Amniotic epithelial cell (primary cell): ENCODE measurements at regions not wholly inside any gene's neighbourhood (a gene's known extent, or its start where the extent isn't known, plus 50 kb on each side); places are given as distances from the start of the nearest gene placed in this dataset.

Source experiments
- DNase-seq: peaks from one replicate; pipeline ENCODE4 v3.0.0-alpha.2; 2010; ENCODE audit warnings: low read depth

DNA sequence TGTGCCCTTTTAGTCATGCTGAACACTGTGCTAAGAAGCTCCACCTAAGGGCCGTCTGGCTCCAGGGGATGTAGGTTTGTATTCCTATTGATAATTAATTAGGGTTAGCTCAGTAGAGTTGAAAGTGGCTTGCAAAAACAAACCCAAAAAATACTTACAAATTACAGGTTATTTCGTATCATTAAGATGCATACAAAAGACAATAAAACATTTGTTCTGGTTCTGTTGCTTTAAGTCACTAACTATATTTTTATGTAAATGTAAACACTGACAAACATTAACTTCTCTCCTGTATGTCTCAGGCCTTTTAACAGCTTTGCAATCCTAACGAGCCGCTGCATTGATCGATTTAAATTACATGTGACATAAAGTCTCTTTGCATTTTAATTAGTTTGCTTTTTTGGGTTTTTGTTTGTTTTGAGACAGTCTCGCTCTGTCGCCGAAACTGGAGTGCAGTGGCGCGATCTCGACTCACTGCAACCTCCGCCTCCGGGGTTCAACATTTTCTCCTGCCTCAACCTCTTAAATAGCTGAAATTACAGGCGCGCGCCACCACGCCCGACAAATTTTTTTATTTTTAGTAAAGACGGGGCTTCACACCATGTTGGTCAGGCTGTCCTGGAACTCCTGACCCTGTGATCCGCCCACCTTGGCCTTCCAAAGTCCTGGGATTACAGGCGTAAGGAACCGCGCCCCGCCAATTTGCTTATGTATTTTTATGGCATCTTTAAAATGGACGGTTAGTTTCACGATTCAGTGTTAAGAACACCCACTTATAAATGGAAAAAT is 110.9 kb downstream of the HFE start:
- peak; percentile 31 for DNase-seq

DNA sequence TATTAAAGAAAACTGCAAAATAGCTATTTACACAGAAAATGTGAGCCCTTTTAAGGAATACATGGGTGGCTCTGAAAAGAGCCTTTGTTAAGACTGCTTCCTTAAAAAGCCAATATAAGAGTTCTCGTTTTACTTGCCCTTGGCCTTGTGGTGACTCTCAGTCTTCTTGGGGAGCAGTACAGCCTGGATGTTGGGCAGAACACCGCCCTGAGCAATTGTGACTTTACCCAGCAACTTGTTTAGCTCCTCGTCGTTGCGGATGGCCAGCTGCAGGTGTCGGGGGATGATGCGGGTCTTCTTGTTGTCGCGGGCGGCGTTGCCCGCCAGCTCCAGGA is 111.5 kb downstream of the HFE start:
- peak; percentile 27 for DNase-seq

DNA sequence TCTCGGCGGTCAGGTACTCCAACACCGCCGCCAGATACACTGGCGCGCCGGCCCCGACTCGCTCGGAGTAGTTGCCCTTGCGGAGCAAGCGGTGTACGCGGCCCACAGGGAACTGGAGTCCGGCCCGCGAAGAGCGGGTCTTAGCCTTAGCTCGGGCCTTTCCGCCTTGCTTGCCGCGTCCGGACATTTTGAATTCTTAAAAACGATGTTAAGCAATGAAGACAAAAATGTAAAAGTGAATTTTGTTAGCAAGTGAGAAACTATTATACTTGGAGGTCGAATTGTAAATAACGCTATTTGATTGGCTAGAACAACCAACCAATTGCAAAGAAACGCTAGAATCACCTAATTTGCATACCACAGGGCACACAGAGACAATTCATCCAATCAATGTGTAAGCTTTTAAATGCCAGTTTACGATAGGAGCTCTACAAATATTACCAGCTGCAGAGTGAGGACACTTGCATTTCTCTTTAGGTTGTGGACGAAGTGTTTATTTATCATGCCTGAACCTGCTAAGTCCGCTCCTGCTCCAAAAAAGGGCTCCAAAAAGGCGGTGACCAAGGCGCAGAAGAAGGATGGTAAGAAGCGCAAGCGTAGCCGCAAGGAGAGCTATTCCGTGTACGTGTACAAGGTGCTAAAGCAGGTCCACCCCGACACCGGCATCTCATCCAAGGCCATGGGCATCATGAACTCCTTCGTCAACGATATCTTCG is 112.0 kb downstream of the HFE start:
- peak; percentile 97 for DNase-seq

DNA sequence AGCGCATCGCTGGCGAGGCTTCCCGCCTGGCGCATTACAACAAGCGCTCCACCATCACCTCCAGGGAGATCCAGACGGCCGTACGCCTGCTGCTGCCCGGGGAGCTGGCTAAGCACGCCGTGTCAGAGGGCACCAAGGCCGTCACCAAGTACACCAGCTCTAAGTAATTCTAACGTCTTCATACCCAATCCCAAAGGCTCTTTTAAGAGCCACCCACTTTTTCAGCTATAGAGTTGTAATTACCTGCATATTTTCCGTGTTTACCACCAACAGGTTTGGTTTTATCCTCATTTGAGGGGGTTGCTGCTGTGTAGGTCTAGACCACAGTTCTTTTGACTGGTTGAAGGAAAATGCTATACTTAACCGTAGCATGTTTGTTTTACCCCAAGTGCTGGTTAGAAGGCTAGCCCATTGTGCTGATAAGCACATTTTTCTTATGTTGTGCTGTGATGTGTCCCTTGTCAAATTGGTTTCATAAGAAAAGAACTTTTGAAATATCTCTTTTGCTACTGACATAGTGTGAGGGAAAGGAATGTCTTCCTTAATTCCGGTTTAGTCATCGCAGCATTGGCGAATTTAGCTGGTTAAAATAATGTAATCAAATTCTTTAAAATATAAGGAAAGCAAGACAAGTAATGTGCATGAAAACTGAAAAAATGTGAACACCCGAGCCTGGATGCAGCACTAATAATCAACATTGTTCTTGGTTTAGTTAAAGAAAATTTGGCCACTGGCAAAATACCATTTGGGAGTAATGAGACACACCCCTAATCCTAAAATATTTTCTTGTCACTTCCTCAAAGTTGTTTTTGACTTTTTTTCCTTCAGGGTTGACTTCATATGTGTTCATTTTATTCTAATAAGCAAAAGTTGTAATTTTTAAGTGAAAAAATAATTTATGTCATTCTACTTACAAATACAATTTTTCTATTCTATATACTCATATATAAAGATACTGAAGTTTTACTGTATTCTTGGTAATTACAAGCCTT is 112.8 kb downstream of the HFE start:
- peak; percentile 70 for DNase-seq

DNA sequence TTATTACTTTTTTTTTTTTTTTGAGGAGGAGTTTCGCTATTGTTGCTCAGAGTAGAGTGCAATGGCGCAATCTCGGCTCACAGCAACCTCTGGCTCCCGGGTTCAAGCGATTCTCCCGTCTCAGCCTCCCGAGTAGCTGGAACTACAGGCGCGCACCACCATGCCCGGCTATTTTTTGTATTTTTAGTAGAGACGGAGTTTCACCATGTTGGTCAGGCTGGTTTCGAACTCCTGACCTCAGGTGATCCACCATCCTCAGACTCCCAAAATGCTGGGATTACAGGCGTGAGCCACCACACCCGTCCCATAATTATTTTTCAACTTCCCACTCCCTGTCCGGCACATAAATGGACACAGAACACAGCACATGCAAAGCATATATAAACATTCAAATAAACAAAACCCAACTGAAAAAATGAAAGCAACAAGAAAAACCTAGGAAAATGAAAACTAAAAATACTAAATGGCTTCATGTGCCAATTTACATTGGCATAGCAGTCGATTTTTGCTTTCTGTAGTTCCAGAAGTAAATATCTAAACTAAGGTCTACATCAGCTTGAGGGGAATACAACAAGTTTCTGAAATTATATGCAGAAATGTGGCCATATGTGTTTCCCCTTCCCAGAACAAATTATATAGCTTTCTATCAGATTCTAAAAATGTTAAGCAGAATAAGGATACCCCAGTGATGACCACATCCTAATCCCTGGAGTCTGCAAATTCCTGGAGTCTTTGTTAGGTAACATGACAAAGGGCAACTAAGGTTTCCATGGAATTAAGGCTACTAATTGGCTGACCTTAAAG is 113.9 kb downstream of the HFE start:
- DNase-seq = no peak

DNA sequence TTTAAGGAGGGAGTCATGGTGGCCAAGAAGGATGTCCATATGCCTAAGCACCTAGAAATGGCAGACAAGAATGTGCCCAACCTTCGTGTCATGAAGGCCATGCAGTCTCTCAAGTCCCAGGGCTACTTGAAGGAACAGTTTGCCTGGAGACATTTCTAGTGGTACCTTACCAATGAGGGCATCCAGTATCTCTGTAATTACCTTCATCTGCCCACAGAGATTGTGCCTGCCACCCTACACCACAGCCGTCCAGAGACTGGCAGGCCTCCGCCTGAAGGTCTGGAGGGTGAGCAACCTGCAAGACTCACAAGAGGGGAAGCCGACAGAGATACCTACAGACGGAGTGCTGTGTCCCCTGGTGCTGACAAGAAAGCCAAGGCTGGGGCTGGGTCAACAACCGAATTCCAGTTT is 115.0 kb downstream of the HFE start:
- DNase-seq = no peak

DNA sequence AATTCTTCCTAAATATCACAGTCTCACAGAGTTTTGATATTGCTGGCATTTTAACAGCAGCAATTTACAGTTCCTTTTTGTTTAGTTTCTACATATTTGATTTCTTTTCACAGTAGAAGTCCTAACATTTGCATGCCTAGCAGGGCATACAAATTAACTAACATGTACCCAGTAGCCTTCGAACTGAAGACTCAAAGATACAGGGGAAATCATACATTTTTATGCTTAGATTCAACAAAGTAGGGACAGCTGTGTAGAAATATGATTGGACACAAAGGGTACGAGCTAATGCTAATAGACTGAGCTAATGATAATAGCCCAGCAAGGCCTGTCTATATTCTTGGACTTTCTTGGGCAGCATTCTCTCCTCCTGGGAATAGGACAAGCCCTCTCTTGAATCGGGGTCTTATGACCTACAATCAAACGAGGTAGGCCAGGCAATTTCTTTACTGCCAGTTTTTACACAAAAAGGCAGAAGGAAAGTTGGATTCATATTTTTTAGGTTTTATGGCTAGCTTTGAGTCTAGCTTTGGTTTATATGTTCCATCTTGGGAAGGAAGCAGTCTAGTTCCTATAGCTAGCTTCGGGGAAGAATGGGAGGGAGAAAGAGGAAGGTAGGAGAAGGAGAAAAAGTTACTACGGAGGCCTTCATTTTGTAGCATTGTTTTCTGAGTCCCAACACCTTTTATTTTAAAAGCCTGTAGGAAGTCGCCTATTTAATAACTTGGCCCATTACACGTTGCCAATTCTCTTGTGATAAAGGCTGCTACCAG is 115.8 kb downstream of the HFE start:
- no peak for DNase-seq

DNA sequence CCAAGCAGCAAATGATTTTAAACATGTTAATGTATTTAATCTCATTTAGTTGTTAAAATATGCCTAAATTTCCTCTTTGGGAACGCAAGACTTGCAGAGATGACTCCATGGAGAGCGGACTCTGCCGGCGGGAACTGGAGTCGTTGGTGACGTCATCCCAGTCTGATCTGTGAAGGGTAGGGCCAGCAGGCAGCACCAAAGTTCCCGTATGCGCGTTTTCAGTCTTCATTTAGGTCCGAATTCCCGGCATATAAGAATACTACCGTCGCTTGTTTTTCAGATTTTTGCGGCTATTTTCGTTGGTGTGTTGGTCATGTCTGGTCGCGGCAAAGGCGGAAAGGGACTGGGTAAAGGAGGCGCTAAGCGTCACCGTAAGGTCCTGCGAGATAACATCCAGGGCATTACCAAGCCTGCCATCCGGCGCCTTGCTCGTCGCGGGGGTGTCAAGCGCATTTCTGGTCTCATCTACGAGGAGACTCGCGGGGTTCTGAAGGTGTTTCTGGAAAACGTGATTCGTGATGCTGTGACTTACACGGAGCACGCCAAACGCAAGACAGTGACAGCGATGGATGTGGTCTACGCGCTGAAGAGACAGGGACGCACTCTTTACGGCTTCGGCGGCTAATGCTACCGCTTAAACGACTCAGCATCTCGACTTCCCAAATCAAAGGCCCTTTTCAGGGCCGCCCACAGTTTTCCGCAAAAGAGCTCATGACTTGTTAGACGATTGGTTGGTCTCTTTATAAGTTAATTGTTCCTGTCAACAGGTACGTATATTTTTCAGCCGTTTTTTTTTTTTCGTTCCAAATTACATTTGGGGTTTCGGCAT is 117.3 kb downstream of the HFE start:
- DNase-seq = peak; percentile 98

DNA sequence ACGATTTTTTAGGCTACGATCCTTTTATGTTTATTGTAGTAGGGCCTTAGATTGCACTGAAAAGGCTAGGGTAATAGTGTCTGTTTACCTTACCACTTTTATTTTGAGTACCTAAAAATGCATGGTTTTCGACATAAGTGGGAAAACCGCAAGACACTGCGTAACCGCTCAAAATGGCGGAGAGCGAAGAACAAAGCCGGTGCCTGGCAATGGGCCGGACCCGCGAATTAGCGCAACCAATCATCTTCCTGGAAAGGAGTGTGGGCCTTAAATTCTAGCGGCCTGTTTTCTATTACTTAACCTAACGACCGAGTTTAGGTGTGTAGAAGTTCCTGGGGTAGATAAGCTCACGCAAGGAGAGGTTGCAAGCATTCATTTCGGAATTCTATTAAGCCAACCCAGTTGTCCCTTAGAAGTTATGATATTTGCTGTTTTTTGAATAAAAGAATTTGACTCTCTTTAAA is 118.0 kb downstream of the HFE start:
- peak; percentile 93 for DNase-seq

DNA sequence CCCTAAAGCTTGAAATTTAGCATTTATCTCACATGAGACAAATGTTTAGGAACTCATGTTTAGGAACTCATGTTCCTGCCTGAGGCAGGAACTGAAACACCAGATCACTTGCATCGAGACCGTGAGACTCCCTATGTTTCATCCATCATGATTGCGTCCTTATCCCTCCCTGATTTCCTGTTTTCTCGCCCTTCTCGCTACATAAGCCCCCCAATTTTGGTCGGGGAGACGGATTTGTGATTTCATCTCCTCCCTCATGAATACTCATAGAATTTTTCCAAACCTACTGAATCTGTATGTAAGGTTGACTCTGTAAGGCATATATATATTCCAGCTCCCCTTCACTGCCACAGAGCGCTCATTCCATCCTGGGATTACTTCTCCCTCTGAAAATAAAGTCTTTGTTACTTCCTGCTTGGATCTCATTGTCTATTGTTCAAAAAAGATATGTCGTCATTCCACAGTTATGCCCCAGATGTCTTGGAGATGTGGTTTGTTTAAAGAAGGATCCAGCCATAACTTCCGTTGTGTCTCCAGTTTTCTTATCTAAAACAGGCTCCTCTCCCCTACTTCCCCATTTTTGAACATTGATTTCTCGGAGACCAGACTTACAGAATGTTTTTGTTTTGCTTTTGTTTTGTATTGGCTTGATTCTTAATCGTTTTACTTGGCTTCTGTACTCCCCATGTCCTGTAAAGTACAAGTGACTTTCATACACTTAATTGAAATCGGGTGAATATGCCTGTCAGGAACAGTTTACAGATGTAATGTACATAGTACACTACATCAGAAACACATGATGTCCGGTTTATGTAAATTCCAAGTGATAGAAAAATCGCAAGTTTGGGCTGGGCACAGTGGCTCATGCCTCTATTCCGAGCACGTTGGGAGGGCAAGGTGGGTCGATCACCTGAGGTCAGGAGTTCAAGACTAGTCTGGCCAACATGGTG is 118.7 kb downstream of the HFE start:
- DNase-seq = peak; percentile 93

DNA sequence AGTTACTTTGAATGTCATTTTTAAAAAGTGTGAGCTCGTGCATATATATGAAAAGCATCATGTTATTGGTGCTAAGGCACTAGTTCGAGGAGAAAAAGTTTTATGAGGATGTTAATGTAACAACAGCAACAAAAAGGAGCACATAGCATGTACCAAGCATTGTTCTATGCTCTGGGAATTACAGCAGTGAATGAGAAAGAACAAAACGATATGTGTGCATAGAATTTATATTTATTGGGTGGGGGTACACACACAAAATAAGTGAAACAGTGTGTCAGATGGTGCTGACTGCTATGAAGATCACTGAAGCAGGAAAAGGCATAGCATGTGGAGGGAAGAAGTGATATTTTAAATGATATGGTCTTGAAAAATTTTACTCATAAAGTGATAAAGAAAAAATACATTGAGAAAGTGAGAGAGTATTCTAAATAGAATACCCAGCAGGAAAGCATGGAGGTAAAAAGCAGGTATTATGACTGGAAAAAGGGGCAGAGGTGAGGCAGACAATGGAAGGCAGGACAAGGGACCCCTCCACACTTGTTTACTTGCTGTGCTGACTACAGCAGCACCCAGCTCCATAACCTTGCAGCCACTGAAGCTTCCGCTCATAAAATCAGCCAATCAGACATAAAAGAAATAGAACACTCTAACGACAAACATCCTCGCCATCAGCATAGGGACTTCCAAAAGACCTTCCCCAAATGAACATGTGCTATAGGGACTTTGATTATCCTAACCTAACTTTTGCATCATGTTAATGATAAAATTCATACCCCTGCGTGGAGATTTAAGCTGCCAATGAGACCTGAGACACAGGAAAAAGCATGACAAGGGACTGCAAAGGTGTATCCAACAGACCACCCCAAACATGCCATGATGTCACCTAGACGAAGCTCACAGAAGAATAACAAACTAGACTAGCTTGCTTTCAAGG is 119.9 kb downstream of the HFE start:
- DNase-seq = no peak

DNA sequence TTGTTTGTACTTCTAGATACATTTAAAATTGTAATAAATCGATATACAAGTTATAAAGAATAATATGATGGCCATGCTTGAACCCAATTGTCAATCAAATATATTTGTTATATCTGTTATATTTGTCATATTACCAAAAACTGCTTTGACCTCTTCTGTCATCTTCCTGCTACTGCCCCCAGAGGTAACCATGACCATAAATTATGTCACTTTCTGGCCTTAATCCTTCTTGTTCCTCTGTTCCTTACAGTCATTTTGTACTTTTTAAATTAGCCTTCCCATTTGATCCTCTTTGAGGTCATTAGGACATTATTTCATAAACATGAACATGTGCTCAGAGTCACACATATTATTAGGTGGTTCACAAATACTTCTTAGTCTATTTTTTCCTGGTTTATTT is 124.7 kb downstream of the HFE start:
- DNase-seq = no peak

DNA sequence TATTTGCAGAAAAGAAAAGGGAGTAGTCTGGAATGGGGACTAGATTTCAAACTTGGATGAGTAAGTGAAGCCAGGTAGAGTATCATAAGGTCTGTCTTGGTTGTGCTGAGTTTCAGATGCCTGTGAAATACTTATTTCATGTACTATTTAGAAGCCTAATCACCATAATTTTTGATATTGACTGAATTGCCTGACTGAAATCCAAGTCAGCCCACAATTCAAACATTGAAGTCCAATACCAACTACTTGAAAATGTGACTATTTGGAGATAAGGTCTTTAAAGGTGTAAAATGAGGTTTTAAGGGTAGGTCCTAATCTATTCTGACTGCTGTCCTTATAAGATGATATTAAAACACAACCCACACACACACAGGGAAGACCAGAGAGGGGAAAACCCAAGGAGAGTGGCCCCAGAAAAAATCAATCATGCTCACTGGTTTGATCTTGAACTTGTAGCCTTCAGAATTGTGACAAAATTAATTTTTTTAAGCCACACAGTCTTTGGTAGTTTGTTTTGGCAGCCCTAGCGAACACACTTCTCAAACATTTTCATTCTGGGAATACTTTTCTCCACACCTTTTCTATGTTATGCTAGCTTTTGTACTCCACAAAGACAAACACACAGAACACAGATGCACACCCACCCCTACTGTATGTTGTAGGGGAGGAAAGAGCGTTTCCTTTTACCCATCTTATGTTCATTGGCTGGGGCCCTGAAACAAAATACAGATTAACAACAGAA is 126.3 kb downstream of the HFE start:
- no peak for DNase-seq

DNA sequence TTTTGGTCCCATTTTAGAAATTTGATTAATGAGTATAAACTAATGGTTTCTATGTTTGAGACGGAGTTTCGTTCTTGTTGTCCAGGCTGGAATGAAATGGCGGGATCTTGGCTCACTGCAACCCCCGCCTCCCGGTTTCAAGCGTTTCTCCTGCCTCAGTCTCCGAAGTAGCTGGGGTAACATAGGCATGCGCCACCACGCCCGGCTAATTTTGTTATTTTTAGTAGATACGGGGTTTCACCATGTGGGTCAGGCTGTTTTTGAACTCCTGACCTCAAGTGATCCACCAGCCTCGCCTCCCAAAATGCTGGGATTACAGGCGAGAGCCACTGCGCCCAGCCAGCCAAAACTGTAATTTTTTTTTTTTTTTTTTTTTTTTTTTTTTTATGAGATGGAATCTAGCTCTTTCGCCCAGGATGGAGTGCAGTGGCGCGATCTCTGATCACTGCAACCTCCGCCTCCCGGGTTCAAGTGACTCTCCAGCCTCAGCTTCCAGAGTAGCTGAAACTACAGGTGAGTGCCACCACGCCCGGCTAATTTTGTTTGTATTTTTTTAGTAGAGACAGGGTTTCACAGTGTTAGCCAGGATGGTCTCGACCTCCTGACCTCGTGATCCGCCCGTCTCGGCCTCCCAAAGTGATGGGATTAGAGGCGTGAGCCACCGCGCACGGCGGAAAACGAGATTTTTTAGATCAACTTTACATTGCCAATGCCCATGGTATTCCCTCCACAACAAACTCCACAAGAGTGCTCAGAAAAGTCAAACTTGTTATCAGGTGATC is 127.8 kb downstream of the HFE start:
- DNase-seq = no peak

DNA sequence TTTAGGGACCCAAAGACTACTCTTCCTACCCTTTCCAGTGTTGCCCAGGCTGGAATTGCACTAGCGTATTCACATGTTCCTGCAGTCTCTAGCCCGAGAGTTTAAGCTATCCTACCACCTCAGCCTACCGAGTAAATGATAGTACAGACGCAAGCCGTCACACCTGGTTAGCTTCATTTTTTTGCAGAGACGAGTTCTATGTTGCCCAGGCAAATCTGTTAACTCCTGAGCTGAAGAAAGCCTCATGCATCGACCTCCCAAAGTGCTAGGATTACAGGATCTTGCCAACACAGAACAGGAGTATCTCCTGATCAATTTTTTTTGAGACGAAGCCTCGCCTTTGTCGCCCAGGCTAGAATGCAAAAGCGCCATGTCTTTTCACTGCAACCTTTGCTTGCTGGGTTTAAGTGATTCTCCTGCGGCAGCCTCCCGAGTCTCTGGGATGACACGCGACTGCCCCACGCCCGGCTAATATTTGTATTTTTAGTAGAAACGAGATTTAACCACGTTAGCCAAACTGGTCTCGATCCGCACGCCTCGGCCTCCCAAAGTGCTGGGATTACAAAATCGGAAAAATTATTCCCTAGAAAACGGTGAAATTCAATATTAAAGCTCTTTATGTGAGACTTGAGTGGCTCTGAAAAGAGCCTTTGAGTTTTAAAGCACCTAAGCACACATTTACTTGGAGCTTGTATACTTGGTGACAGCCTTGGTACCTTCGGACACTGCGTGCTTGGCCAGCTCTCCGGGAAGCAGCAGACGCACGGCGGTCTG is 128.5 kb downstream of the HFE start:
- peak; percentile 30 for DNase-seq
